Ovary (tissue), 7 donors: ENCODE measurements at regions not wholly inside any gene's neighbourhood (a gene's known extent, or its start where the extent isn't known, plus 50 kb on each side); places are given as distances from the start of the nearest gene placed in this dataset.

Experiments
- DNase-seq, 5 donors: peaks; one replicate each; pipeline ENCODE4 v3.0.0-alpha.2; 2019 to 2020
- H3K27ac ChIP-seq, 2 donors: fragments of 200-600 bp; one replicate each; pipeline versions ENCODE4 v1.5.1 to v1.8.0; 2019 to 2022
- H3K27me3 ChIP-seq: fragments of 200-600 bp; one replicate; pipeline ENCODE4 v1.8.0; 2022
- H3K36me3 ChIP-seq: fragments of 200-600 bp; sonication (generic); one replicate; pipeline ENCODE4 v1.5.1; 2019
- H3K4me1 ChIP-seq: one replicate; pipeline ENCODE4 v1.8.1; 2013; ENCODE audit warnings: mild to moderate bottlenecking, moderate library complexity; ENCODE audit not compliant: insufficient read depth
- H3K4me3 ChIP-seq: fragments of 200-600 bp; sonication (generic); one replicate; pipeline ENCODE4 v1.5.1; 2017
- H3K9me3 ChIP-seq, 2 donors: fragments of 200-600 bp in 1 of 2; sonication (generic) in 1 of 2; one replicate each; pipeline versions ENCODE4 v1.5.1 to v1.8.1; 2013 to 2019; ENCODE audit warnings: mild to moderate bottlenecking in 1 of 2, moderate library complexity in 1 of 2
- EP300 ChIP-seq: sonication (generic); formaldehyde crosslinking; IDR thresholded peaks from one replicate; pipeline ENCODE4 v1.6.1; 2017; ENCODE audit warnings: antibody characterized with exemption
- POLR2A ChIP-seq: fragments of 450-650 bp; IDR thresholded peaks from one replicate; pipeline ENCODE4 v1.6.1; 2017; ENCODE audit warnings: antibody characterized with exemption, mild to moderate bottlenecking, moderate library complexity
- WGBS, 3 donors: extraction: QIAGEN DNeasy Blood & Tissue Kit in 1 of 3; methylation state at CpG; one replicate each; pipeline versions ENCODE4 v1.1.5 to v1.1.7; 2013 to 2017; 5-methylcytosine and 5-hydroxymethylcytosine counted together
- intact Hi-C, 4 donors: fragments of 100-400 bp; cut with DNase I; formaldehyde crosslinking; loops; one replicate each; pipeline versions ENCODE4 v1.11.0 to v1.15.1; 2022 to 2023
- TF ChIP-seq, protein P1 (sequence below), 3 donors: fragments of 450-650 bp in 2 of 3; fragments of 200-600 bp in 1 of 3; IDR thresholded peaks; one replicate each; pipeline versions ENCODE4 v1.5.1 to v1.8.0; 2016 to 2022; ENCODE audit warnings: antibody characterized with exemption in 3 of 3, mild to moderate bottlenecking in 1 of 3
- donor health status: DM: no; HTN: no; CAD: no; lungs with moderate emphysema.
- donor health status: DM: no; HTN: no; CAD: no.
- donor health status: Bipolar disorder and iron deficiency.
- donor health status: DM: no; HTN: no; CAD: no.
- donor health status: DM: yes; HTN: yes; CAD: no.

- Histone ChIP-seq H3K4me1 (no peaks in the 10 kb centered on the region), H3K27ac (no peak overlapping the region), H3K4me3 (no peak overlapping the region), H3K27me3 (no peaks in the 10 kb centered on the region), H3K9me3 (no peaks in the 10 kb centered on the region), H3K36me3 (no peaks in the 10 kb centered on the region)
- no peak for DNase-seq
- intact Hi-C loops, result no loop called here
- WGBS, 3 donors, result 54 to 69% (median 56%) methylated on average over 4 of the region's 4 CpGs
- TF ChIP-seq, protein P1, sequence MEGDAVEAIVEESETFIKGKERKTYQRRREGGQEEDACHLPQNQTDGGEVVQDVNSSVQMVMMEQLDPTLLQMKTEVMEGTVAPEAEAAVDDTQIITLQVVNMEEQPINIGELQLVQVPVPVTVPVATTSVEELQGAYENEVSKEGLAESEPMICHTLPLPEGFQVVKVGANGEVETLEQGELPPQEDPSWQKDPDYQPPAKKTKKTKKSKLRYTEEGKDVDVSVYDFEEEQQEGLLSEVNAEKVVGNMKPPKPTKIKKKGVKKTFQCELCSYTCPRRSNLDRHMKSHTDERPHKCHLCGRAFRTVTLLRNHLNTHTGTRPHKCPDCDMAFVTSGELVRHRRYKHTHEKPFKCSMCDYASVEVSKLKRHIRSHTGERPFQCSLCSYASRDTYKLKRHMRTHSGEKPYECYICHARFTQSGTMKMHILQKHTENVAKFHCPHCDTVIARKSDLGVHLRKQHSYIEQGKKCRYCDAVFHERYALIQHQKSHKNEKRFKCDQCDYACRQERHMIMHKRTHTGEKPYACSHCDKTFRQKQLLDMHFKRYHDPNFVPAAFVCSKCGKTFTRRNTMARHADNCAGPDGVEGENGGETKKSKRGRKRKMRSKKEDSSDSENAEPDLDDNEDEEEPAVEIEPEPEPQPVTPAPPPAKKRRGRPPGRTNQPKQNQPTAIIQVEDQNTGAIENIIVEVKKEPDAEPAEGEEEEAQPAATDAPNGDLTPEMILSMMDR (IDR thresholded peaks at IDR 0.05), result no peak
- no peak for TF ChIP-seq POLR2A
- no peak for TF ChIP-seq EP300
These were observed 185.2 kb upstream of the OBI1 start for GRCh38 chr13:78844106-78844505.

DNA sequence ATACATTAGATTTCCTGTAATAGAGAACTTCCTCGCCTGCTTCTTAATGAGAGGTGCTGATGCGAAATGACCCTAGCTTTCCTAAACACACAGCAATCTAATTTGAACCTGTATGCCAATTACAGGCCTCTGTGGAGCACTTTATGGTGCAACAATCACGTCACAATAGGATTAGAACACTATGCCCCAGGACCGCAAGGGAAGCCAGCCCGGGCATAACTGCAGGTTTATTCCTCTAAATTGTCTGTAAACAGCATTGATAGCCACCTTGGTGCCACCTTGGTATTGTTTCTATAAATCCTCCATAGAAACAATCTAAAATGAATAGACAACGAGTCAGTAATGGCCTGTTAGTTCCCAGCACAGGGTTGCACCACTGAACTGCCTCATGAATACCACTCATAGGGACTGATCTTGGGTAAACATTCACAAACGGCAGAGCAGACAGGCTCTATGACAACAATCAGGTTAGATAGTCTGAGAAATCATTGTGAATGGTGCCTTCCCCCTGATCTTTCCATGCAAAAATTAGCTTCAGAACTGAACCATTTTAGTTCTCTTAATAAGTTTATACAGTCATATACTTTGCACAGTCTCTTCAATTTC is 182.5 kb upstream of the OBI1 start:
- Histone ChIP-seq H3K4me1 (no peaks in the 10 kb centered on the region), H3K9me3 (no peaks in the 10 kb centered on the region), H3K4me3 (no peak overlapping the region), H3K27ac (no peak overlapping the region), H3K36me3 (no peaks in the 10 kb centered on the region), H3K27me3 (no peaks in the 10 kb centered on the region)
- intact Hi-C loops, result no loop called here
- TF ChIP-seq POLR2A (no peak), EP300 (no peak)
- DNase-seq, result no peak
- WGBS, 3 donors, result 27 to 37% (median 27%) methylated on average over 7 of the region's 7 CpGs

DNA sequence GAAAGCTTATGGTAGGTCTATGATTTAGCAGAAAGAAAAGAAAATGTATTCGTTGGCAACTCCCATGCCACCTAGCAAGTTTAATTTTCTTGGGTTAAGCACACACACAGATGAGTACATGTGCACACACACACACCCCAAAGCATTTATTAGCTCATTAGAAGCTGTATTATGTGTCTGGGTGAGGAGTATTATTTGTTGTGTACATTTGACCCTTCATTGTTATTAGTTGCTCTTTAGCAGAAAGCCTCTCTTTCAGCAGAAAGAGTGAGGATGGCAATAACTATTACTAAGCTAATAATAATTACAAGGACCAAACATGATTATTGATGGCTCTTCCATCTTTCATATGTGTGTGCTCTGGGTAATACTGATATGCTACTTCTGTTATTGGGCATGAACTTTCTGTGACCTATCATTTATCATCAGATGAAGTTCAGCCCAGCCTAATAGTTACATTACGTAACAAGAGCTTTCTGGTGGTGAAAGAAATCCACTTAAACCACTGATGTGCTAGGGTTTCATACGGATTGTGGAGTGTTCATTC is 177.4 kb upstream of the OBI1 start:
- no peaks in the 10 kb centered on the region for H3K4me1 ChIP-seq
- H3K27ac ChIP-seq, result no peak overlapping the region
- H3K27me3 ChIP-seq, result no peaks in the 10 kb centered on the region
- 61 to 71% (median 71%) methylated on average over 3 of the region's 3 CpGs for WGBS, 3 donors
- H3K4me3 ChIP-seq, result no peak overlapping the region
- DNase-seq, result no peak
- H3K36me3 ChIP-seq, result no peaks in the 10 kb centered on the region
- intact Hi-C loops, result no loop called here
- H3K9me3 ChIP-seq, result no peaks in the 10 kb centered on the region
- TF ChIP-seq EP300 (no peak), POLR2A (no peak)
- TF ChIP-seq, protein P1 (IDR thresholded peaks at IDR 0.05), result no peak

- no peak for DNase-seq
- Histone ChIP-seq H3K27me3 (no peaks in the 10 kb centered on the region), H3K4me1 (no peaks in the 10 kb centered on the region), H3K4me3 (no peak overlapping the region), H3K36me3 (no peaks in the 10 kb centered on the region), H3K9me3 (no peaks in the 10 kb centered on the region), H3K27ac (no peak overlapping the region)
- TF ChIP-seq, protein P1 (IDR thresholded peaks at IDR 0.05), result no peak
- no peak for TF ChIP-seq EP300
- TF ChIP-seq POLR2A, result no peak
- WGBS, 3 donors, result 61 to 80% (median 70%) methylated on average over 3 of the region's 3 CpGs
- intact Hi-C loops, result no loop called here
These were observed 173.5 kb upstream of the OBI1 start for GRCh38 chr13:78832461-78832860.

DNA sequence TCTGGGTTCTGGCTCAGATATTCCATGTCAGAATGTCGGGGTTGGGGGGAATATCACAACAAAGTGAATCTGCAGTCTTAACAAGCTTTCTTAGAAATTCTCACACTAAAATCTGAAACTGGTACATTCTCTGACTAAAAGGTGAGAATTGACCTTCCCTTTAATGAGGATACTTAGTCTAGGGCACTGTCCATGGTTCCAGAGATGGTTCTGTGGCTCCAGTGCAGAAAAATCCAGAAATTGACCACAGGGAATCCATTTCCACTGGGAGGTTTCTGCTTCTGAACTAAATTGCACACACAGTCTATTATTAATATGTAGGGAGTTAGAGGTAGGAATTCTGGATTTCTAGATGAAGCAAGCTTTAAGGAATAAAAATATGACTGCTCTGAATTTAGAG is 171.6 kb upstream of the OBI1 start:
- no peak for DNase-seq
- Histone ChIP-seq H3K4me3 (no peak overlapping the region), H3K4me1 (no peaks in the 10 kb centered on the region), H3K36me3 (no peaks in the 10 kb centered on the region), H3K27ac (no peak overlapping the region), H3K9me3 (no peaks in the 10 kb centered on the region), H3K27me3 (no peaks in the 10 kb centered on the region)
- WGBS, 3 donors, result 70 to 87% (median 70%) methylated on average over 1 of the region's 1 CpG
- TF ChIP-seq EP300 (no peak), POLR2A (no peak)
- TF ChIP-seq, protein P1 (IDR thresholded peaks at IDR 0.05), result no peak
- intact Hi-C loops, result no loop called here
